Inflammatory macrophage (primary cell): ENCODE measurements at regions not wholly inside any gene's neighbourhood (a gene's known extent, or its start where the extent isn't known, plus 50 kb on each side); places are given as distances from the start of the nearest gene placed in this dataset.

Experiments used
- DNase-seq, 2 donors: peaks; one replicate each; pipeline ENCODE4 v3.0.0-alpha.2; 2020 to 2022

DNA sequence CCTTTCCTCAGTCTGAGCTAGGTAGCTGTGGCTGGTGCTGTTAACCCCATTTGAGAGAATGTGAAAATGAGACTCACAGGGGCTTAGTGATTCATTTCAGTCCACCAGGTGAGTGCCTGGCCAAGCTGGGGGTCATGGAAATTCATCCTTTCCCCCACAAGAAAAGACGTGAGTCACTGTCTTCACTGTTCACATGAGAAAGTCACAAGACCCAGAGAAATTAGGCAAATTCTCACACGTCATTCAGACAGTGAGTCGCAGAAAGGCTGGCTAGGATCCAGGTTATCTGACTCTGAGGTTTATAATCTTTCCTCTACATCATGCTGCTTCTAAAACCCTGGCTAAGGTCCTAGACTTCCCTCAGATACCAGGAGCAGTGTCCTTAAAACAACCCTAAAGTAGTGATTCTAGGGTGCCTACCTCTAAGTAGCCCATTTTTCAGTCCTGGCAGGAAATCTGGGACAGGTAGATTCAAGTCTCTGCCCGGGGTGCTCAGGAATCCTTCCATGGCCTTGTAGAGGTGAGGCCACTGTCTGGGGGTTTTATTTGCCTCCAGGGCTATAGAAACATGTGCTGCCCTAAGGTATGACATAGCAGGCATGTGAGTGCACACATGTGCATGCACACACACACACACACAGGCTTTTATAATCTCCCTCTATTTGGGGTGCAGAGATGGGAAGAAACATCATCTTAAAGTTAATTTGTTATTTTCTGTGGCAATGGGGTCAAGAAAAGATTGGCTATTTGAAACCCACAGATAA, 427.9 kb upstream of the CELF2 start:
- peak in 1 of 2 donors; percentile 1 for DNase-seq

DNA sequence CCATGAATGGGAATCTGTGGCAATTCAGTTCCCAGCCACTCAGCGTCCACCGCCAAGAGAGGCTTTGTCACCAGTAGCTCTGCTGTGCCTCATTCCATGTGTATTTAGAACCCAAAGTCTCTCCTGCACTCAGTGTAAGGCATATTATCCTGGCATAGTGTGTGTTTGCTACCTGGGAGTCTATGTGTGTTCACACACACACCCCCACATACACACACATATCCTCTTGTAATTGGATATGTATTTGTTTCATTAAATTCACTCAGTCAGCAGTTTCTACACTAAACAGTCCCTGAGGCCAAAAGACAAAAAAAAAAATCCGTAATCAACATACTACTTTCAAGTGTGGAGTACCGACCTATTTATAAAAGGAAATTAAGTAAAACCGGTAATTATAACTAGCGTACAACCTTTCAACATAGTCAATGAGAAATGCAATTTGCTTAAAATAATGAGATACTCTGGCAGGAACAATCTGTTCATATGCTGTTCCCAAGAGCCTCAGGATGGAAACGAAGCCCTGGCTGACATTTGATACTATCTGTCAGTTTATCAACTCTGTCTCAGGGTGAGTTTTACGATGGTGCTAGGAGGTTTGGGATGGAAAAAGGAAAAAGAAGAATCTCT, 425.8 kb upstream of the CELF2 start:
- no peak for DNase-seq

- no peak for DNase-seq
Measured at GRCh38 chr10:10596256-10596655, 421.4 kb upstream of the CELF2 start.

DNA sequence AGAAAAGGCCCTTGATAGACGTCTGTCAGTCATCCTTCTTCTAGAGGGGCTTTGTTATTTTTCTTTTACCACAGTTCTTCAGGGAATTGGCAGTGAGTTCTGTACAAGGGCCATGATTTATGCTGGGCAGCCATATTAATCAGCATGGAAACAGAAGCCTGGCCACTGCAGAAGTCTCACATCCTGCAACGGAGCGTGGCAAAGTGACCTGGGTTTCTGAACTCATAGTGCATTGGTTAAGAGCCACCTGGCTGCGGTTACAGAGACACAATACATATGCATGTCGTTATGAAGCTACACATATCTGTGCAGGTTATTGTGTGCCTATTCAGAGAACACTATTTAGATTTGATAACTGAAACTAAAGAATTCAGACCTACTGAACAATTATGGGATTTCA, 419.4 kb upstream of the CELF2 start:
- DNase-seq = no peak

DNA sequence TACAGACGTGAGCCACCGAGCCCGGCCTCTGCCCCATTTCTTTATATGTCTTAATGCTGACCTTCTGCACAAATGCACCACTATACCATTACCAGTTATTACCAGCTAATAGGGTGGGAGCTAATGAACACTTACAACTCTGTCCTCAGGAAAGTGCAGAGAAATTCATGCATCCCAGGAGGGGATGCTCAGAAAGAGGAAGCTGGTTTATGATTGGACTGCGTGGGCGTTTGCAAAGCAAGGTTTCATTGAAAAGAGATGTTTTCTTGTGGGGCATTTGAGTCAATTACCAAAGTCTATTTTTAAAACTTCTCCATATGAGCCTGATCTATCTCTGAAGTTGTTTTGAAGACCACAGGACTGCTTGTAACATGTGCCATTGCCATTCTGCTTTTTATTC, 417.7 kb upstream of the CELF2 start:
- peak; percentile 19 to 27 for DNase-seq

GRCh38 chr10:10605551-10606081, 412.1 kb upstream of the CELF2 start:
- DNase-seq = no peak

- DNase-seq = no peak
Measured at GRCh38 chr10:10609379-10609955, 408.2 kb upstream of the CELF2 start.

DNA sequence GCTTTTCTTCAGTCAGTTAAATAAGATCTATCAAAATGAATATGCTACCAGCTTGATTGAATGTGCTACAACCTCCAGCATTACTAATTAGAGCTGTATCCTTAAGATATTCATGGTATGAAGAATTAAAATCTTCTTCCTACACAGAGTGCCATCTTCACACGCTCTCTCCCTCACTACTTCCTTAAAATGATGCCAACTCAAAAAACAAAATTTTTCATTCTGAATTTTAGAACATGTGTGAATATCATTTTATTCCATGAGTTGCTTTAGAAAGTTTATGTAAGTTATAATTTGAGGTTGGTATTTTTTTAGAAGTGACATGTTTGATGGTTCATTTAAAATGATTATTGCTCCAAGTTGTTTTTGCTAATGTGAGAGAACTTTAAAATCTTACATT, 407.5 kb upstream of the CELF2 start:
- no peak for DNase-seq

GRCh38 chr10:10612151-10612550, 405.5 kb upstream of the CELF2 start:
- DNase-seq = no peak

GRCh38 chr10:10613656-10614244, 403.9 kb upstream of the CELF2 start:
- DNase-seq = no peak

- no peak for DNase-seq
Measured at GRCh38 chr10:10617686-10618085, 400.0 kb upstream of the CELF2 start.

DNA sequence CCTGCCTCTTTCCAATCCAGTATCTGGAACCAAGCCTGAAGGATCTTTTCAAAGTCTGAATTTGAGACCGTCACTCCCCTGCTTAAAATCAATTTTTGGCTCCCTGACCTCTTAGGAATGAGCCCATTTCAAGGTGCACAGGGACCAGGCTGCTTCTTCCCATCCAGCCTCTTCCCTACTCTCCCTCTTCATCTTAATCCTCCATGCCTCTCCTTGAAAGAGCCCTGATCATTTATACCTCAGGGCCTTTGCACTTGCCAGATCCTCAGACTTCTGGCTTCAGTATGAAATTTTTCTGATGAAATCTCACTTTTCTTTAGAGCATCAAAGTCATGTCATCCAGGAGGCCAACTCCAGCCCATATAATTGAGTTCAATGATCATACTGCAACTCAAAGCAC, 399.5 kb upstream of the CELF2 start:
- DNase-seq = no peak

DNA sequence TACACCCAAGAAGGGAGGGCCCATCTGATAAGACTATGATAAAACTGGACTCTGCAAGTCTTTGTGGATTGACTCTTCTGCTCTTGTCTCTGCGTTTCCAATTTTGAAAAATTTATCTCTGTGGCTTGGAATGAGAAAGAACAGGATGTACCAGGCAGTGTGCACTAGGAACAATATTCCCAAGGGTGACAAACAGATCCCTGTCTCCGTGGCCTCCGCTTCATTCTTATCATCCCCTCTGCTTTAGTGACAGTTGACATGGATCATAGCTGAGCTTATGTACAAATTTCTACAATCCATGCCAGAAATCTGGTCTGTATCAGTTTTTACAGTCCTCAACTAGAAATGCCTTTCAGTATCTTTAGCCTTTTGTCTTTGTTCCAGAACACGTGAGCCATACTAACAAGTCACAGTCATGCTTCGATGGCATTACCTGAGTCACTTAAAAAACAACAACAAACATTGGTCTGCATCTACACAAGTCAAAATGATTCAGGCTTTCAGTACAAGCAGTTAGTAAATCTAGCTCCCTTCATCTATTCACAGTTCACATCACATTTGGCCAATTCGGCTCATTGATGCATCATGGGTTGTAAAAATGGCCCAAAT, 393.6 kb upstream of the CELF2 start:
- no peak for DNase-seq

GRCh38 chr10:10624567-10624962, 393.1 kb upstream of the CELF2 start:
- no peak for DNase-seq

GRCh38 chr10:10625491-10625890, 392.2 kb upstream of the CELF2 start:
- DNase-seq = no peak

DNA sequence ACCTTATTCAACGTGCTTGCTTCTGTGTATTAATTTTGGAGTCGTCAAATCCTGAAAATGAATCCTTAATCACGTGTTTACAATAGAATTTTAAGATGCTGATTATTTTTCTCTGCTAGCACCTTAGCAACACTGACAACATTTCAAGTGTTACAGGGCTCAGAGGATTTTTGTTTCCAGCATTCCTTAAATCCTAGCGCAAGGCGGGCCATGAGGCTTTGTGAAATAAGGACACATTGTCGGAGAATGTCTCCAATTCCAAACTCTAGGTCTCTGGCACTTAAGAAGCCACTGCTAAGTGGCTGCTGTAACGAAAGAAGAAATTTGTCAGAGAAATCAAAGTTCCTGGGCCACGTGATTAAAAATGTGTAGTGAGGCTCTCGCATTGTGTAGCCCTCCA, 390.9 kb upstream of the CELF2 start:
- no peak for DNase-seq

DNA sequence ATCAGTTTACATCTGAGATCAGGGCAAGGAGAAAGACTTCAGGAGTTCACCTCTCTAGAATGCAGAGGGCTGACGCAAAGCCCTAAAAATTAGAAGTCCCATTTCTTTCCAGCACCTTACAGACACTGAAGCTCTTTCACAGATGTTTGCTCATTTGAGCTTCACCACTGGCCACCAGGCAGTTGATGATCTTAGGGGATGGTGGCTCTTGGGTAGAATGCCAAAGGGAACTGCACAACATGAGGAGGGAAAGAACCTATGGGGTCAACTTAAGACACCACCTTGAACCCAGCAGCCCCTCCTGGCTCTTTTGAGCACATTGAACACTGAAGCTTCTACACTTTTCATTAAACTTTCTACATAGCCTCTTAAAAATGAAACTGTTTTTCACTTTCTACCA, 390.3 kb upstream of the CELF2 start:
- DNase-seq = no peak

GRCh38 chr10:10629512-10629911, 388.2 kb upstream of the CELF2 start:
- no peak for DNase-seq

DNA sequence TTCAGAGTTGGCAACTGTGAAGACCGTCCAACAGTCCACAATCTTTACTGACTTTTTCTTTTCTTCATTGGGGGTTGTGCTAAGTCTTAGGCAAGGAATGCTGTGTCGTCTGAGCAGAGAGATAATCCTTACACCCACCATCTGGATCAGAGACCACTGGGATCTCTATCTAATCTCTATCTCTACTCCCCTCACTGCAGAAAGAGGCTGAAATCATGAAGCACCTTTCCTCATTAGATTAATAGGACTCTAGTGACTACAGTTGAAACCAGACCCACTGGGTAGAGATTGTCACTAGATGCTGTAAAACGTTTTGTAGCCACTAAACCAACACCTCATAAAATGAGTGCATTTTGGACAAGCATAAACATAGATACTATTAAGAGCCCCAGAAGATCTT, 387.4 kb upstream of the CELF2 start:
- DNase-seq = no peak

DNA sequence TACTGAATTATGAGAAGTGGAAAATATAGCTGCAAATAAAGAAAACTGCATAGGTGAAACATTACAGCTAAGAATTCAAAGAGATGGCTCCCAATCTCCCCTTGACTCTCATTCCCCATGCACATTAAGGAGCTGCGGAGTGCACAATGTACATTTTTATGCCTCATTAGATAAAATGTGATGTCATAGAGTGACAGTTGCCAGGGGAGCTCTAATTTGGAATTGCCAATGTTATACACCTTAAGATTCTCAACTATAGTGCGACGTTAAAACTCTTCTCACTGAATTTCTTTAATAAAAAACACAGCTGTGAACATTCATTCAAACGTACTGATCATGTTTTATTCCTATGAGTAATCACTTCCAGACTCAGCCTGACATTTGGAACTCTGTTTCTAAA, 386.9 kb upstream of the CELF2 start:
- DNase-seq = no peak

DNA sequence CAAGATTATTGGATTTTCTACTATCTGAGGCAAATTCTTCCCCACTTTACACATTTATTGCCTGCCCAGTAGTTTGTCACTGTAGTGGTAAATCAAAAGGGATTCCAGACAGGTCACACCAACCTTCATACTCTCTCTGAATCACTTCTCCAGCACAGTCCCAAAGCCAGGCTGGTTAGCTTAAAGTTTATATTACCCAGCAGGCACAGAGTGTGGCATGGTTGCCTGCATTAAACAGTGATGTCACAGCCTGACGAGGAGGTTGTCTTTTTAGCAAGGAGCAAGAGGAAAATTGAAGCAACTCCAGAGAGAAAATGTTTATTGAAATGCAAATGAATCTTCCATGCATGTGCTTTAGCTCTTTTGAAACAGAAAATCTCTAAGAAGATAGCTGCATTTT, 375.5 kb upstream of the CELF2 start:
- DNase-seq = no peak

- no peak for DNase-seq
Measured at GRCh38 chr10:10642751-10643150, 374.9 kb upstream of the CELF2 start.

- DNase-seq = no peak
Measured at GRCh38 chr10:10644008-10644646, 373.5 kb upstream of the CELF2 start.
